ENCODE measurements at regions not wholly inside any gene's neighbourhood (a gene's known extent, or its start where the extent isn't known, plus 50 kb on each side); places are given as distances from the start of the nearest gene placed in this dataset.

DNA sequence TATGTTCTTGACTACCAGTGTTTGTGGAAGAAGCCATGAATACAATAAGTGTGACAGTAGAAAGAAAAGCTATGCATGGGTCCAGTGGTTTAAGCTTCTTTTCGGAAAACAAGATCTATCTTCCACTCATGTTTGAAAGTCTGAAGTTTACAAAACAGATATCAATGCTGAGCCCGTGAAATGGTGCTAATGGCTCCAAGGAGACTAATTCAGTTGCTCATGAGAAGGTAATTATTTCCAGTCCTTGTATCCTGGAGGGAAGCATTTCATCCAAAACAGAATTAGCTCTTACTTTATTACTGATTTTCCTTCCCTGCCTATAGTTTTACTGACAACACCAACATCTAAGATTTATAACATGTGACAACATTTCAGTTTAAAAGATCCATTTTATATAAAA, 1364.9 kb downstream of the PCDH9 start:
- no peaks in the 10 kb centered on the region for H3K27me3 ChIP-seq (replicated peaks; ENCODE audit: insufficient read depth)
- no peaks in the 10 kb centered on the region for H3K36me3 ChIP-seq
- TF ChIP-seq POLR2AphosphoS5 (IDR thresholded peaks at IDR 0.05) (no peak), POLR2A (IDR thresholded peaks at IDR 0.05) (no peak)
- TF ChIP-seq, protein P1, sequence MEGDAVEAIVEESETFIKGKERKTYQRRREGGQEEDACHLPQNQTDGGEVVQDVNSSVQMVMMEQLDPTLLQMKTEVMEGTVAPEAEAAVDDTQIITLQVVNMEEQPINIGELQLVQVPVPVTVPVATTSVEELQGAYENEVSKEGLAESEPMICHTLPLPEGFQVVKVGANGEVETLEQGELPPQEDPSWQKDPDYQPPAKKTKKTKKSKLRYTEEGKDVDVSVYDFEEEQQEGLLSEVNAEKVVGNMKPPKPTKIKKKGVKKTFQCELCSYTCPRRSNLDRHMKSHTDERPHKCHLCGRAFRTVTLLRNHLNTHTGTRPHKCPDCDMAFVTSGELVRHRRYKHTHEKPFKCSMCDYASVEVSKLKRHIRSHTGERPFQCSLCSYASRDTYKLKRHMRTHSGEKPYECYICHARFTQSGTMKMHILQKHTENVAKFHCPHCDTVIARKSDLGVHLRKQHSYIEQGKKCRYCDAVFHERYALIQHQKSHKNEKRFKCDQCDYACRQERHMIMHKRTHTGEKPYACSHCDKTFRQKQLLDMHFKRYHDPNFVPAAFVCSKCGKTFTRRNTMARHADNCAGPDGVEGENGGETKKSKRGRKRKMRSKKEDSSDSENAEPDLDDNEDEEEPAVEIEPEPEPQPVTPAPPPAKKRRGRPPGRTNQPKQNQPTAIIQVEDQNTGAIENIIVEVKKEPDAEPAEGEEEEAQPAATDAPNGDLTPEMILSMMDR (IDR thresholded peaks at IDR 0.05): no peak
- intact Hi-C loops (cut with DNase I): no loop called here
- H3K27ac ChIP-seq: no peak overlapping the region
- DNase-seq (ENCODE audit: low spot score): no peak
- no peaks in the 10 kb centered on the region for H3K4me1 ChIP-seq (replicated peaks)
- no peaks in the 10 kb centered on the region for H3K9me3 ChIP-seq
- no peak overlapping the region for H3K4me3 ChIP-seq
- WGBS: 95% methylated on average over 2 of the region's 2 CpGs

DNA sequence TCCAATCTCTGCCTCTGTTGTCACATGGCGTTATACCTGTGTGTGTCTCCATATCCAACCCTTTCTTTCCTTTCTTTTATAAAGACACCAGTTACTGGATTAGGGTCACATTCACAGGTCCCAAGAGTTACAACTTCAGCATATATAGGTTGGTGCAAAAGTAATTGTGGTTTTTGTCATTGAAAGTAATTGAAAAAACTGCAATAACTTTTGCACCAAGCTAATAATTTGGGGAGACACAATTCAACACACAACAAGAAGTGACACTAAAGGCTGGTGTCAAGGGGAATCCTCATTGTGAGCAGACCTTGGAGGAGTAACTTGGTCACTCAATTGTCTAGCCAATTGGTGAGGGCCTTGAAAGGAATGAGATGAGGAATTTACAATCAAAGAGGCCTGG, 1366.1 kb downstream of the PCDH9 start:
- no peak overlapping the region for H3K4me3 ChIP-seq
- TF ChIP-seq, protein P1 (IDR thresholded peaks at IDR 0.05): no peak
- TF ChIP-seq POLR2A (IDR thresholded peaks at IDR 0.05): no peak
- no peaks in the 10 kb centered on the region for H3K9me3 ChIP-seq
- H3K27me3 ChIP-seq (replicated peaks; ENCODE audit: insufficient read depth): no peaks in the 10 kb centered on the region
- no peak overlapping the region for H3K27ac ChIP-seq
- no peaks in the 10 kb centered on the region for H3K36me3 ChIP-seq
- no peak for DNase-seq (ENCODE audit: low spot score)
- no peaks in the 10 kb centered on the region for H3K4me1 ChIP-seq (replicated peaks)
- intact Hi-C loops (cut with DNase I): no loop called here
- WGBS: 100% methylated on average over 1 of the region's 1 CpG

- H3K27me3 ChIP-seq (replicated peaks; ENCODE audit: insufficient read depth): no peaks in the 10 kb centered on the region
- intact Hi-C loops (cut with DNase I): no loop called here
- no peak overlapping the region for H3K27ac ChIP-seq
- TF ChIP-seq, protein P1 (IDR thresholded peaks at IDR 0.05): no peak
- TF ChIP-seq POLR2AphosphoS5 (IDR thresholded peaks at IDR 0.05) (no peak), POLR2A (IDR thresholded peaks at IDR 0.05) (no peak)
- H3K36me3 ChIP-seq: no peaks in the 10 kb centered on the region
- no peak for DNase-seq (ENCODE audit: low spot score)
- no peak overlapping the region for H3K4me3 ChIP-seq
- no peaks in the 10 kb centered on the region for H3K9me3 ChIP-seq
- WGBS: 78% methylated on average over 2 of the region's 2 CpGs
- no peaks in the 10 kb centered on the region for H3K4me1 ChIP-seq (replicated peaks)
Observed at GRCh38 chr13:65860306-65860705, 1369.8 kb downstream of the PCDH9 start.

- DNase-seq (ENCODE audit: low spot score): no peak
- Histone ChIP-seq H3K27ac (no peak overlapping the region), H3K36me3 (no peaks in the 10 kb centered on the region), H3K4me3 (no peak overlapping the region), H3K27me3 (replicated peaks; ENCODE audit: insufficient read depth) (no peaks in the 10 kb centered on the region), H3K9me3 (no peaks in the 10 kb centered on the region), H3K4me1 (replicated peaks) (no peaks in the 10 kb centered on the region)
- intact Hi-C loops (cut with DNase I): no loop called here
- whole genome bisulfite sequencing: 60% methylated on average over 1 of the region's 1 CpG
- TF ChIP-seq, protein P1 (IDR thresholded peaks at IDR 0.05): no peak
- no peak for TF ChIP-seq POLR2A (IDR thresholded peaks at IDR 0.05)
- TF ChIP-seq POLR2AphosphoS5 (IDR thresholded peaks at IDR 0.05): no peak
Observed at GRCh38 chr13:65857942-65858565, 1372.1 kb downstream of the PCDH9 start.

- TF ChIP-seq POLR2A (IDR thresholded peaks at IDR 0.05) (no peak), POLR2AphosphoS5 (IDR thresholded peaks at IDR 0.05) (no peak)
- TF ChIP-seq, protein P1 (IDR thresholded peaks at IDR 0.05): no peak
- Histone ChIP-seq H3K9me3 (no peaks in the 10 kb centered on the region), H3K27me3 (replicated peaks; ENCODE audit: insufficient read depth) (no peaks in the 10 kb centered on the region), H3K36me3 (no peaks in the 10 kb centered on the region), H3K27ac (no peak overlapping the region), H3K4me1 (replicated peaks) (no peaks in the 10 kb centered on the region), H3K4me3 (no peak overlapping the region)
- intact Hi-C loops (cut with DNase I): no loop called here
- WGBS: 65% methylated on average over 2 of the region's 2 CpGs
- no peak for DNase-seq (ENCODE audit: low spot score)
Observed at GRCh38 chr13:65856431-65856830, 1373.7 kb downstream of the PCDH9 start.

Measured in prostate gland (tissue), 2 donors.